NCI-H1930 (cell line): ENCODE measurements at regions not wholly inside any gene's neighbourhood (a gene's known extent, or its start where the extent isn't known, plus 50 kb on each side); places are given as distances from the start of the nearest gene placed in this dataset.
A peak's percentile ranks its signal among the peaks of the same experiment; 100 is the strongest.
"Not testable (repeated sequence)": the region's sequence is repeated elsewhere in the genome, so short reads cannot be mapped to it uniquely, and the experiment has no call there.

Experiments
- DNase-seq, 2 experiments: peaks; one replicate each; lab custom pipeline; 2025; lab: John Stamatoyannopoulos, UW

DNA sequence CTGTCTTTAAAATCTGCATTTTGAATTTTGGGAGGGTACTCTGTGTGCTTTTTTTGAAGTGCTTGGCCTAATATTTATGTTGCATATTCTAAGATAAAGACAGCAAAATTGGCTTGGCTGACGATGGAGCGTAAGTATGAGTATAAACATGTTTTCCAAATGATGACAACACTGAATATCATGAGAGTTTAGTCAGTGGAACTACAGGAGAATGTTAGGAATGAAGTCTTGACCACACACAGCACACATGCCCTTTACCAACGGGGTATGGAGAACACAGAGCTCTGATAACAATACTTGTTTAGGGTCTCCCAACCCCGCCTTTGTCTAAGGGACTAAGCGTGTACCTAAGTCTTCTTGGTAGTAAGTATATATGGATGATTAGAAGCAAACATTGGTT is 253.9 kb upstream of the FZD8 start:
- DNase-seq: no peak

DNA sequence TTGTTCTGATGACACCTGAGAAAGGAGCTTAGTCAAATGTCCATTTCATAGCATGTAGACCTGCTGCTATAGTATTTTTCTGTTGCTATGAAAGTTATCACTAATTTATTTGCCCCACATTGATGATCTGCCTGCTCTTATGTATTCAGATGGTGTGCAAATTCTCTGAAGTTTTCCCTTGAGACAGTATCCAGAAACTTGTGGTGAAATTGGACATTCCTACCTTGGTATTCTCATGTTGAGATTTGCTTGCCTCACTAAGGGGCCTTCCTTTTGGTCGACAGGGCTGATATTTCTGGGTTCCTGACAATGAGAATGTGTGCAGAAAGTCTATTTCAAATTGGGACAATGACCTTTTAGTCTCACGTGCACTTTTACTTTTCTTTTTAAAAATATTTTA is 253.2 kb upstream of the FZD8 start:
- no peak for DNase-seq

DNA sequence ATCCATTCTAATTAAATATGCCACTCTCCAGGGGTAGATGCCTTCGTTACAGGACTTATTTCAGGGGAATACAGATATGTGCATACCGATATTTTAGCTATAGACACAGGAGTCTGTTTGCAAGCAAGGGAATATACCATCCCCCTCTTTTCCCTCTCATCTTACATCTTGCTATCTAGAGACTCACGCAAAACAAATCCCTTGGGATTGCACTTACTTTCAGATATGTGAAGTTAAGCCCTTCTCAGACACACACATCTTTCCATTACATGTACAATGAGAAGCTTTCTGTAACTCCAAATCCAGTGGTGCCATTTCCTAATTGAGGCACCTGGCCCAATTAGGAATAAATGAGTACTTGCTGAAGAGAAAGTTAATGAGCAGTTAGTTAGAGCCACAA is 250.4 kb upstream of the FZD8 start:
- no peak for DNase-seq

DNA sequence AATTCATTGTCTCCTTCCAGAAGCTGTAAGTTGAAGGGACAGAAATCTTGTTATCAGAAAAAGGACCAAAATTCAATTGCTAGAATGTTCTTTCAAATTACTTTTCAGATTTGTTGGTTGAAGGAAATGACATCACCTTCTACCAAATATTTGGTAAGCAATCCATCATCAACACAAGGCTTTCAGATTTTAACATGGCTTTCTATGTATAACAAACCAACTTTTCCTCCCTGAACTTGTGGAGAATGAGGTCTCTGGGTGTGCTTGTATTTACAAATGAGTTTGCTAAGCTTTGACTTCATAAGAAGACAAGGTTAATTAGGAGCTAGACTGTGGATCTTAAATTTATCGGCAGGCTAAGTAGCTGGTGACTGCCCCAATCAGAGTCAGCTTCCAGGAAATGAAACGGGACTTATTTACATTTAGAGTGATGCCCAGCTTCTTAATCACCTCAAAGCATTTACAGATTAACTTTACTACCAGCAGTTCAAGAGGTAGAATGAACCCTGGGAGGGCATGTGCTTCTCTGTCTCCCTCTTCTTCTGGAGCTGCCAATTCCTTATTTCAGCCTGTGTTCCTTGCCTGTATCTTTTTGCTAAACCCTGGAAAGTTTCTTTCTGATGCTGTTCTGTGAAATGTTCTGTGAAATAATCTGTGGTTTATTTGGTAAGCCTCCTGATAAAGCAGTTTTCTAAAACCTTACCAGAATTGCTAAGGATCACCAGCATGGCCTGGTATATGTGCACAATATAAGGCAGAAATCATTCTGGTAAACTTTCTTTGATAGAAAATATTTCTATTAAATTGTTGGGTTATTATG is 248.8 kb upstream of the FZD8 start:
- no peak for DNase-seq

DNA sequence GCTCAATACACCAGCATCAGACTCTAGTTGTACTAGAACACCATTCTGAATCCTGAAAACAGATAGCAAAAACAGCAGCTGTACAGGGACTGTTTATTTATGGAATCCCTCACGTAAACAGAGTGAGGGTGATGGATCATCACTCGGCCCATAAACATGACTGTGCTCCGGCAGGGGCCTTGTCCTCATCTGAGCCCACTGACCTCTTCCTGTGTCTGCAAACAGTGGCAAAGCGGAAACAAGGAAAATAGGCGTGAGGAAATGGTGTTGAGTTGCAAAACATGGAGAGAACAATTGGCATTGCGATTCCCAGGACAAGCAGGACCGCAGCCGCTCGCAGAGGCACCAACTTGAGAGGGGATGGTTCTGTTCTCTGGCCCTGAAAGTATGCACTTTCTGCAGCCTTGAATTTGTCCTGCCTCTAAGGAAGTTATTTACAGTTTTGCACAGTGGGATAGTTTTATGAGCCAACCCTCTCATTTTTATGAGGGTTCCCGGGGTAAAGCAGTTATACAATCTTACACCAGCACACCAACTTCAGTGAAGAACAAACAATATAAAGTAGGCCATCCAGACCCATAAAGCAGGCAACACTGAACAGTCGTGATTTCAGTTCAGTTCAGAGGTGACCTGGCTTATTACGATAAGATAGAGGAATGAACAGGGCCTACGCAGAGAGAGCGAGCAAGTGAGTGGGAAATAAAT is 248.0 kb upstream of the FZD8 start:
- DNase-seq: no peak

DNA sequence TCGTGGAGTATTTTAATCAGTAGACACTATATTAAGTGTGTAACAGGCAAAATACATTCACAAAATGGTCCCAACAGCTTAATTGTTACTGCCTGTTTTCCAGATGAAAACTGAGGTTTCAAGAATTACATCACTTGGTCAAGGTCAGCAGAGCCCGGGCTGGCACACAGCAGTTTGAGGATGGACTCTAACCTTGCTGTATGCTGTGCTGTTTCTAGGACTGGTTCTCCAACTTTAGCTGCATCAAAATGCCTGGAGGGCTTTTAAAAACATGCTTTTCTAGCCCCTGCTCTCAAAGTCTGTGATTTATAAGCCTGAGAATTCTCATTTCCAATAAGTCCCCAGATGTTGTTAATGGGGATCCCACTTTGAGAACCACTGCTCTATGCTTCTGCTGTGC is 247.1 kb upstream of the FZD8 start:
- no peak for DNase-seq

DNA sequence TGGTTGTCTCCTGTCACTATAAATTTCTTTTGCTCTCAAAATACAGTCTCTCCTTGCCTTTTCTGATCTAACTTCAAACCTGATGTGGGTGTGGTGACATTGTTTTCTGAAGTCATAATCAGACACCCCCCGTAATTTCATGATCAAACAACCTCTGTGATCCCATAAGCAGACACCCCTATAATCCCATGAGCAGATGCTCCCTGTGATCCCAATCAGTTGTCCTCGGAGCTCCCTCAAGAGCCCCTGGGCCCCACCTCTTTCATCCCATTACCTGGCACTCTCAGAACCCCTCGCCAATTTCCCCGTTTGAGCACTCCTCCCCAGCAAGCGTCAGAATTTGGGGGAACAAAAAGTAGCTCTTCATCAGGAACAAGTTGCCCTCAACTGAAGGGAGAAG is 246.3 kb upstream of the FZD8 start:
- DNase-seq: no peak

DNA sequence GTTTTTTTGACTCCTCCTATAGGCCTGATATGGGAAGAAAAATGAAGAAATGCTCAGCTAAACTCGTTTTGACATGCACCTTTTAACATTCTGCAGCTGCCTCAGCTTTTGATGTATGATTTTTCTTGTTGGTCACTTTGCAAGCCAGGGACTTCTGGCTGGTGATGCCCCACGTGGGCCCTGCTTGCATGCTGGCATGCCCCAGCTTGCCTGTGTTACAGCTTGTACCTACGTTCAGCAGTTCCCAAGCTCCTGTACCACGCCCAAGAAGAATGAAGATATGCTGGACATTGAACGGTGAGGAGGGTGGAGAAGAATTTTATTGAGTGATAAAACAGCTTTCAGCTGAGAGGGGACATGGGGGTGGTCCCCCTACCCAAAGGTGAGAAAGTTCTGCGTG is 245.6 kb upstream of the FZD8 start:
- no peak for DNase-seq

DNA sequence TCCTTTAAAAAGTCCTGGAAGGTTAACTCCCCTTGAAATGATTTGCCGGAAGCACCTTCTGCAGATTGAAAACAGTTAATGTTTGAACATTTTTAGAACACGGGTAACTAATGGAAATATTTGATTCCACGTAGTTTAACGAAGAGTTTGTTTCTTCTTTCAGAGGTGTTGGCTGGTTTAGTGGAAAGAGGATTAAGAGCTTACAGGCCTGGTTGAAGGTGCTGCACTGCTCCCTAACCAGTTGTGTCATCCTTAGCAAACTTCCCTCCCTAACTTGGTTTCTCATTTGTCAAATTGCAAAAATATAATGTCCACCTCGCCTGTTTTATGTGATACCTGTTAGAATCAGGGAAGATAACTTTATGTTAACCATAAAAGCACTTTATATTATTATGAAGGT is 243.0 kb upstream of the FZD8 start:
- DNase-seq: no peak

DNA sequence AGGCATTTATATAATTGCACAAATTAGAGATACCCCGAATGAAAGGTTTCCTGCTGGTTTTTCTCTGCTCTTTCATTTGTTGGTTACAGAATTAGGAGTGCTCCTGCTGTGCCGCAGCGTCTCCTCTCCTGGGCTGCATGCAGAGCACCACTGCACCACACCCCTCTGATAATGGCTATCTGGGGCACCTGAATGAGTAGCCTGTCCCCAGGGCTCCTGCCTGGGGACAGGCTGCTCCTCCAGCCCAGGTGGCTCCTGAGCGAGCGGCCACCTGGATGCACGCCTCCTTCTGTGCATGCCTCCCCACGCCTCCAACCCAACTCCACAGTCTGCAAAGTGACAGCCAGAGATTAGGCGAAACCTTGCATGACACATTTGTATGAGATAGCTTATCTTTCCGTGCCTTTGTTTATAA is 242.6 kb upstream of the FZD8 start:
- DNase-seq: peak; percentile 6 to 16

DNA sequence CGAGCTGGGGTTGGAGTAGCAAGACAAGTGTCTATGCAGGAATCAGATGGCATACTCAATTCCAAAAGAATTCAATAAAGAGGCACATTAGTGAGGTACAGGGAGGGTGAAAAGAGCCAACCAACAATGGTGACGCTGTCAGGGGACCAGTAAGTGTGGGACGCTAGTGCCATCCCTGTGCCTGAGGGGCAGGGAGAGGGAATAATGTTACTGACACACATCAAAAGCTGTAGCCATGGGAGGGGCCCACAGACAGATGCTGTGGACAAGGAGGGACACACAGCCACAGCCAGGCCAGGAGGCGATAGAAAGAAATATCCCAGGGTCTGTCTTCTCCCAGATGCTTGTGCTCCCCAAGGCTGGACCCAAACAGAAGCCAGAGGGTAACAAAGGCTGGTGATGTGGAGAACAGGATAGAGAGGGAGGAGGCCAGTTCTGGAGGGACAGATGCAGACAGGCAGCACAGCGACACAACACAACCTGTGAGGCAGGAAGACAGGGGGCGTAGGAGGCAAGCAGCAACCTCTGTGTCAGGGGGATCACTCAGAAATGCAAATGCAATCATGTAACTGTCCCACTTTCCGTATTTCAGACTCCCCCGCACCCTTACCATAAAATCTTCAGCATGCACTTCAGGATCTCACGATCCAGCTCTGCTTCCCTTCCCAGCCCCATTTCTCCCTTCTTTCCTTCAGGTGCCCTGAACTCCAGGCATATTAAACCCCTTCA is 240.5 kb upstream of the FZD8 start:
- no peak for DNase-seq

DNA sequence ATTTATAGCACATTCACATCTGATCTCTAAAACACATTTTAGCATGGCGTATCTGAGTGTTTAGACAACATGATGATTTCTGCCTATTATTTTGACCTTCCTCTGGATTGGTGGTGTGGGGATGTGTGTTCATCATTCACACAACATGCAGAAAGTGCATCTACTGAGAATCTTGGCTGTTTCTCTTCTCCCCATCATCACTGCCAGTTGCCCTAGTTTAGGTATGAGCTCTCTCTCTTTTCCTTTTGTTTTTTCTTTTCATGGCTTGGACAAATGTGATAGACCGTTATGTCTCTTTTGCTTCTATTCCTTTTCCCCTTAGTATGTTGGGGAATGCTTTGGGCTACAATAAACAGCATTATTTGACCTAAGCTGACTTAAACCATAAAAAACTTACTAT is 239.2 kb upstream of the FZD8 start:
- DNase-seq: no peak

DNA sequence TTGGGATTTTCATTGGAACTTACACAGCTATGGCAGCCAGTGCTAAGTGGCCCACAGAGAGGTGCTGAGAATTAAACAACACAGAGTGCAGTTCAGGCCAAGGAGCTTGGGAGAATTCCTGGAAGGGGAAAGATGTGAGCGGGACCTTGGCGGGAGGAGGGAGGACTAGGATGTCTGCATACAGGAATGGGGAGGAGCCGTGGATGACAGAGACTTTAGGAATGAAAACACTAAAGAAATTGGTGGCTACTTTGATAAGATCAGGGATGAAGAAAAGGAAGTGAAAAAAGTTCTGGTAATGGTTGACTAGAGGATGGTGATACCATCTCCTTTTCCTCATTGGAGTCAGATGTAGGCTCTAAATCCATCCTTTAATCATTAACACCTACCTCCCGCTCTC is 234.2 kb upstream of the FZD8 start:
- DNase-seq: no peak

DNA sequence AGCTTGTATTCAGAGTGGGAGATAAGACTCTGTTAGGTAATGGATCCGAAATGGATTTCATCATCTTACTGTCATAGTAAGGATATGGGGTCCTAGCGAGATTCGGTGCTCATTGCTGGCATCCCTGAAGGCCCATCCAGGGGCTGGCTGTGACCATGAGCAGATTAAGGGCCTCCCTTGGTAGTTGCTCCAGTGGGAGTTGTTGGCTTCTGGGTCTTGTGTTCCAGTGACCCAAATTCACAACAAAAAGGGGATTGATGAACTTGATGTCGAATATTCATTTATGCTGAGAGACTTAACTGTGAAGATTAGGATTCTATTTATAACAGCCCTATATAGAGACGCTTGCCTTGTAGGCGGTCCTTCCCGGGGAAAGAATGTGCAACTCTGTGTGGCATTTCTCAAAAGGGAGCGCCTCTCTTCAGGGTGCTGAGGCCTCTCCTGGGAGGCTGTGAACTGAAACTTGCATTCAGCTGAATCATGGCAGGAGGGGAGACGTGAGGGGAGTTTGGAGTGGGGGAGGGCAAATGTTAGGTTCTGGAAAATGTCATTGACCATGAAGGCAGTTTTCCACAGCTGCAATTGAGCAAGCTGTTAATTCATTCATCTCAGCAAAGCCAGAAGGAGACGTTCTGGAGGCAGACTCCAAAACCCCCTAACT is 233.1 kb upstream of the FZD8 start:
- no peak for DNase-seq

DNA sequence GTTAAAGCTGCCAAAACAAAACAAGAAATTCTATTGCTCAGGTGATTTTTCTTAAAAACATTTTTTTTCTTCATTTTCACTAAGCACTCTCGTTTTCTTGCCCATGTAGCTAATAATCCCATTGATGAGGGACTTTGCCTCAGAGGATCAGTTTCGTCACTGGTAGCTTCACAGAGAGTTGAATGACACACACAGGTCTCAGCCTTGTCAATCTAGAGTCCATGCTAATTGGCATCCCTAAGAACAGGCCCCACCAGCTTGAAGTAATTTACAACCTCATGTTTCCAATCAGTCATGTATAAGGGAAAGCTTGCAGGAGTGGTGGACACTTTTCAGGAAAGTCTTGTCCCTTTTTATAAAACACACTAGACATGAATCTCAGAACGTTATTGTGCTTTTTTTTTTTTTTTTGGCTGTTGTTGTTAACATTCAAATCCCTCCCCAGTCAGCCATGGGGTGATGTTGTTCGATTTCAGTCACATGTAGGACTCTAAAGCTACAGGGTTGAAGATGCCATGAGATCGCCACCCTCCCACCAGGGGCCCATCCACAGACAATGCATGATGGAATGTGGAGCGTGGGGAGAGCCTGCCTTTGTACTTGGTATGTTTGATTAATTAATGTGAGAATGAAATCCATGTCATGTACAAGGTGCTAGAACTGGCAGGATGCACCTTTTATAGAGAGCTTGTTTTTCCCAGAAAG is 232.4 kb upstream of the FZD8 start:
- DNase-seq: no peak

DNA sequence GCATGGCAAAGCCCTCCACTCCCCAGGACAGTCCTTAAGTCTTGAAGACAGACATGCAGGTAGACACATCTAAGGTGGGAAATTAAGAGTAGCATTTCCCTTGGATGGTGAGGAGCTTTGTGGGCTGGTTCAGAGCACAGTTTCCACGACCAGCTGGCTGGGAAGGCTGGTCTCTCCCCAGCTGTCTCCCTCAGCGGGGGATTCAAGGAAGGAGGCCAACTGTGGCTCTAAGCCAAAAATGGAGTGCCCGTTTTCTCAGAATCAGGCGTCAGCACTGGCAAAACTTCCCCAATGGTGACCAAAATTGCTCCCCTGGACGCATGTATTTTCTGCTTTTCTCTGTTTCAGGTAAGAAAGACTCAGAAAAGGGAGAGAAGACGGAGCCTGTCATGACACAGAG is 230.6 kb upstream of the FZD8 start:
- DNase-seq: no peak

DNA sequence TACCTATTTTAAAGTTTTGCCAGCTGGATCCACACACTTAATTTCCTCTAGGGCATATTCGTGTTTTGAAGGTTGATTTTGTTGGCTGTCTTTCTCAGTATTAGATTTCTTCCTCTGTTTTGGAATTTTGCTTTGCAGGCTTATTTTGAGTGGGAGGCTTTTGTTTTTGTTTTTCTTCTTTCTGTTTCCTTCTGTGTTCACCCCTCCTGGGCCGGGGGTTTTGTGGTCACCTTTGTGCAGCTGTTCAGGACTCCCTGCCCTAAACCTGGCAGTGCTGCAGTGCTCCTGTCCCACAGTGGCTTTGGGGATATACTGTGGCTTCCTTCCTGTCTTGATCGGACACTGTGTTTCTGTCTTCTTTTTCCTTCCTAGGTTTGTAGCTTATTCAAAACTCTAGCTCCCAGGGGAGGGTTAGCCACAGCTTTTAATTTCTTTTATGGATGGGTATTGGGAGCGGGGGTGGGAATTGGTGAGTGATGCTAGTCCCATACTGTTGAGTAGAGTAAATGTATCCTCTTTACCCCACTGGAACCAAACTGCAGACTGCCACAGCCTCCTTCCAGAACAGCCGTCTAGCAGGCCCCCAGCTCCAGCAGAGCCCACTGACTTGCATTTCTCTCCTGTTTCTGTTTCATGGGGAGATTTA is 228.7 kb upstream of the FZD8 start:
- DNase-seq: no peak

DNA sequence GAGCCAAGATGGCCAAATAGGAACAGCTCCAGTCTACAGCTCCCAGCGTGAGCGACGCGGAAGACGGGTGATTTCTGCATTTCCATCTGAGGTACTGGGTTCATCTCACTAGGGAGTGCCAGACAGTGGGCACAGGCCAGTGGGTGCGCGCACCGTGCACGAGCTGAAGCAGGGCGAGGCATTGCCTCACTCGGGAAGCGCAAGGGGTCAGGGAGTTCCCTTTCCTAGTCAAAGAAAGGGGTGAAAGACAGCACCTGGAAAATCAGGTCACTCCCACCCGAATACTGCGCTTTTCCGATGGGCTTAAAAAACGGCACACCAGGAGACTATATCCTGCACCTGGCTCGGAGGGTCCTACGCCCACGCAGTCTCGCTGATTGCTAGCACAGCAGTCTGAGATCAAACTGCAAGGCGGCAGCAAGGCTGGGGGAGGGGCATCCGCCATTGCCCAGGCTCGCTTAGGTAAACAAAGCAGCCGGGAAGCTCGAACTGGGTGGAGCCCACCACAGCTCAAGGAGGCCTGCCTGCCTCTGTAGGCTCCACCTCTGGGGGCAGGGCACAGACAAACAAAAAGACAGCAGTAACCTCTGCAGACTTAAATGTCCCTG is 216.7 kb upstream of the FZD8 start:
- DNase-seq: not testable (repeated sequence)

DNA sequence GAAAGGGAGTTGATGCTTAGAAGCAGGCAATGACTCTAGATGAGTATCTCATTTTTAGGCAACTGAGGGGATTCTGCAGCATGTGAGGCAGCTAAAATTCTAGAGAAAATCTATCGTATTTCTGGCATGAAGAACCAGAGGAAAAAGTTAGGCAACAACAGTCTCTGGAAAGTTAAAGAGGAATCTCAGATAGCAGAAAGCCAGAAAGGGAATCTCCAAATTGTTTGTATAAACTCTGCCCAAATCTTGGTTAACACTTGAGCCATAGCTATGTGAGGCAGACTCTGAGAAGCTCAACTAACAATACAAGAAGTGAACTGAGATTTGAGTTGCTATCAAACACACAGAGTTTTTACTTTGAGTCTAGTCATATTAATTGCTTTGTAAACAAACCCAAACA is 215.8 kb upstream of the FZD8 start:
- no peak for DNase-seq

DNA sequence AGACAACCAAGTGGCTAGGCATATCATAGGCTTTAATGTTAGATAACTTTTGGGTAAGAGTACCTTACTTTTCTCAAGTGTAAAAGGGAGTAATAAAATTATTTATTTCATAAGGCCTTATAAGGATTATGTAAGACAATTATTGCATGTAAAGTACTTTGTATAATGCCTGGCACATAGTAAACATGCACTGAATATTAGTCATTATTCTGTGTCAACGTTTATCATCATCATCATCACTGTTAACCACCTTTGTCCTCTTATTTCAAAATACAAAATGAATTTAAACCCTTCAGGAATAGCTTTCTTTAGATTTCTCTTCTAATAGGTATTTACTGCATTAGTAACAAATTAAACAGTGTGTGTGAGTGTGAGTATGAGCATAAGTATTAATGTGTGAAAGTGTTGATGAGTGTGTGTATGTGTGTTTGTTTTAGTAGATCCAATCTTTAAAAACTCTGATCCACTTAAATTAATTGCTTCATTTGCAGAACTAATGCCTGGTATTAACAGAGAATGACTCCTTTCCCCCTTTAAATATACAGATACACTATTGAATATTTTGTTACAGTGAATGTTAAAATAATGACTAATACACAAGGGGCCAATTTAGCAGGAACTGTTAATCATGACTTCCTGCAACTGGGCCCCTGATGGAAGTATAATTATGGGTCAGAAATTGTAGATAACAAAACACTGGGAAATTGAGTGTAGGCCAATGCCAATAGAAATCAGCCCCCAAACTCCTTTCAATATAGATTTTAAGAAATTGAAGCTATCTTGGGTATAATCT is 213.3 kb upstream of the FZD8 start:
- no peak for DNase-seq
